GM18517 (cell line): ENCODE measurements at regions not wholly inside any gene's neighbourhood (a gene's known extent, or its start where the extent isn't known, plus 50 kb on each side); places are given as distances from the start of the nearest gene placed in this dataset.
"Not testable (repeated sequence)": the region's sequence is repeated elsewhere in the genome, so short reads cannot be mapped to it uniquely, and the experiment has no call there.

Source experiments
- ATAC-seq: cut with Tn5 transposase; IDR thresholded peaks from one replicate; pipeline ENCODE4 v1.9.1; 2021; ENCODE audit warnings: mild to moderate bottlenecking, moderate library complexity; ENCODE audit not compliant: unreplicated experiment

- ATAC-seq, result not testable (repeated sequence)
Measured at GRCh38 chr3:35296944-35297343, 342.4 kb upstream of the ARPP21 start.

GRCh38 chr3:35305406-35305805 lies 333.9 kb upstream of the ARPP21 start:
- ATAC-seq, result no peak

GRCh38 chr3:35307296-35307695 lies 332.0 kb upstream of the ARPP21 start:
- no peak for ATAC-seq

GRCh38 chr3:35316841-35317240 lies 322.5 kb upstream of the ARPP21 start:
- ATAC-seq, result not testable (repeated sequence)

GRCh38 chr3:35320646-35321407 lies 318.5 kb upstream of the ARPP21 start:
- no peak for ATAC-seq

GRCh38 chr3:35322070-35322469 lies 317.3 kb upstream of the ARPP21 start:
- ATAC-seq, result no peak

GRCh38 chr3:35335703-35336102 lies 303.6 kb upstream of the ARPP21 start:
- no peak for ATAC-seq

GRCh38 chr3:35336601-35337000 lies 302.7 kb upstream of the ARPP21 start:
- ATAC-seq, result no peak

GRCh38 chr3:35338186-35338585 lies 301.1 kb upstream of the ARPP21 start:
- ATAC-seq, result no peak

GRCh38 chr3:35380196-35380595 lies 259.1 kb upstream of the ARPP21 start:
- no peak for ATAC-seq

- ATAC-seq, result no peak
Measured at GRCh38 chr3:35383216-35383615, 256.1 kb upstream of the ARPP21 start.

GRCh38 chr3:35383719-35384555 lies 255.4 kb upstream of the ARPP21 start:
- no peak for ATAC-seq

GRCh38 chr3:35385271-35385670 lies 254.1 kb upstream of the ARPP21 start:
- no peak for ATAC-seq

- no peak for ATAC-seq
Measured at GRCh38 chr3:35389907-35390306, 249.4 kb upstream of the ARPP21 start.

GRCh38 chr3:35392187-35392586 lies 247.1 kb upstream of the ARPP21 start:
- ATAC-seq, result no peak

- ATAC-seq, result no peak
Measured at GRCh38 chr3:35393901-35394799, 245.2 kb upstream of the ARPP21 start.

- ATAC-seq, result no peak
Measured at GRCh38 chr3:35394905-35395304, 244.4 kb upstream of the ARPP21 start.

GRCh38 chr3:35401671-35402070 lies 237.7 kb upstream of the ARPP21 start:
- ATAC-seq, result no peak

- ATAC-seq, result no peak
Measured at GRCh38 chr3:35404571-35404970, 234.8 kb upstream of the ARPP21 start.

- ATAC-seq, result no peak
Measured at GRCh38 chr3:35408882-35409281, 230.4 kb upstream of the ARPP21 start.

GRCh38 chr3:35409991-35410390 lies 229.3 kb upstream of the ARPP21 start:
- ATAC-seq, result no peak
